ENCODE measurements at regions not wholly inside any gene's neighbourhood (a gene's known extent, or its start where the extent isn't known, plus 50 kb on each side); places are given as distances from the start of the nearest gene placed in this dataset.
"Not testable (repeated sequence)": the region's sequence is repeated elsewhere in the genome, so short reads cannot be mapped to it uniquely, and the experiment has no call there.

DNA sequence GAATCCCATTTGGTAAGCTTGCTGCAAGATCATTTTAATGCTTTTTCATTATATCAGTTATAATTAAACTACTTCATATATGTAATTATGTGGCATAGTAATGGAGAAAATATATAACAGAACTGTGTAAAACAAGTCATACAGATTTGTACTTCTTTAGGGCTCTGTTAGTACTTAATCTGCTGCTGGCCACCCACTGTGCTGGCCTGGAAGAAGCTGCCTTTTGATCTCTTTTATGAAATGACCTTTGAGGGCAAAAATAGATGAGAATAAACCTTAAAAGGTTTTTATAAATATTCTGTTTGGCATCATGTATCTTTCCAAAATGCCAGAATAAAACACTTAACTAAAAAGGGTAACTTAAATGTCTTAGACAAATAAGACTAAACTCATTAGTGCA lies 262.9 kb downstream of the ZIC1 start:
- no peak for DNase-seq

GRCh38 chr3:147672436-147672835 lies 263.3 kb downstream of the ZIC1 start:
- DNase-seq: no peak

GRCh38 chr3:147675761-147676160 lies 266.6 kb downstream of the ZIC1 start:
- no peak for DNase-seq

DNA sequence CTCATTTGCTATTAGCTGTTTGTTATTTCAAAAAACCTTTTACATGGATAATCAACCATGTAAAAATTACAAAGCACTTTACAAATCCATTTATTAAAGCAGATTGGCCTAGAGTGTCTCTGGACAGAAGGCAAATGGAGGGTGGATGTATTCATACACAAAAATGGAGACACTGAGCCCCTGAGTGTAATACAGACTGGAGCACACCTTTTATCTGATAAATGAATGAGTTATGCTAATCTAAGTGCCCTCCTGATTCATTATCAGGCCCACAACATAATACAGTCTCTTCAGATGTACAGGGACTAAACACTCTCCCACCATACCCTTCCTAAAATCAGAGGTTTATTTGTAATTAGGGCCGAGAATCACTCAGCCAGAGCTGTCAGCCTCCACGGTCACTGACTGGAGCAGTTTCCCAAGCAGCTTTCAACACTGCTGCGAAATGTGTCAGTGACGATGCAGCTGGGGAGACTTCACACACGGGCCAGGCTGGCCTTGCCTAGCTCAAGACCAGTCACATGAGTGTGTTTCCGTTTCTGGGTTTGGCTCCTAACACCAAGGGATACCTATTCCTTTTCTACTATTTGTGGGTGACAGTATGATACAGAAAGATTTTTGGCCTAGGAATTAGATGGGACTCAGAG lies 271.8 kb downstream of the ZIC1 start:
- no peak for DNase-seq

- DNase-seq: no peak
Measured at GRCh38 chr3:147688868-147689267, 279.7 kb downstream of the ZIC1 start.

DNA sequence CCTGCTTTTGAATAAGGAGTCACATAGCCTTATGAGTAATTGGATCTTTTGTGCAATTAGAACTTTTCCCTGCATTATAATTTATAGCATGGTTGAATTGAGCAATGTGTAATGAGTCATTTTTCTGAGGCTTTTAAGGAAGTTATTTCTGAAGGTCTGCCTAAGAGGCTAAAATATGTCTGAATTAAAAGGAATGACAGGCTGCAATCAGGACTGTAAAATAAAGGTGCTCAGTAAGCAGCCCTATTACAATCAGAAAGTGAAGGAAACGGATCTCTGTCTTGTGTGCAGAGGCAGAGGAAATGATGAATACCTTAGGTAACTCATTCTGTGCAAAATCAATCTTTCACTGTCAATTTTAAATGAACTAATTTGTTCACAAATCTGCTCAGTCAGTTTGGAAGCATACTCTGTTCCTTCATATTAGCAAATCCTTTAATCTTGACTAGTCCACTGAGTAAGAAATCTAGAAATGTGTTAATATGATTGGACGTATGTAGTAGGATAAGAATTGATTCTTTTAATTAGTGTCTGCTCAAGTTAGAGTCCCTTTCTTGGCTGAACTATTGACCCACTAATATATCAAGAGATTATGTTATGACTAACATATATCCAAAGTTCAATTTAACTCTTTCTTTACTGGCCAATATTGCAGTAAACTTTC lies 290.1 kb downstream of the ZIC1 start:
- DNase-seq: no peak

- DNase-seq: no peak
Measured at GRCh38 chr3:147701195-147701594, 292.0 kb downstream of the ZIC1 start.

GRCh38 chr3:147702509-147702908 lies 293.3 kb downstream of the ZIC1 start:
- DNase-seq: no peak

DNA sequence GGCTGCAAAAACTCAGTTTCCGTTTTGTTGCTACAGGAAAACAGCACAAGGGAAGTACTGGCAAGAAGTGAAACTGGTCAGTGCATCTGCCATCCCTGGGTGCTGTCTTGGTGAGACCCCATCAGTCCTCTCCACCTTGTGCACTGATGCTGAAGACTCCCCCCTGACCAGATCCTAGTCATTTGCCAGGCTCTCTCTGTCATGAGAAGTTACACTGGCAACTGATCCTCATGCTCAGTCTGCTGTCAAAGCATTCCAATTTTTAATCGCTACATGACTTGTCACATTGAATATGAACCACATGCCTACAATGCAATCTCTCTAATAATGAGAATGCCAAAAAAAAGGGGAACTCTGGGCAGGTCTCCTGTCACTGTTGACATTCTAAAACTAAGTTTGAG lies 296.5 kb downstream of the ZIC1 start:
- no peak for DNase-seq

DNA sequence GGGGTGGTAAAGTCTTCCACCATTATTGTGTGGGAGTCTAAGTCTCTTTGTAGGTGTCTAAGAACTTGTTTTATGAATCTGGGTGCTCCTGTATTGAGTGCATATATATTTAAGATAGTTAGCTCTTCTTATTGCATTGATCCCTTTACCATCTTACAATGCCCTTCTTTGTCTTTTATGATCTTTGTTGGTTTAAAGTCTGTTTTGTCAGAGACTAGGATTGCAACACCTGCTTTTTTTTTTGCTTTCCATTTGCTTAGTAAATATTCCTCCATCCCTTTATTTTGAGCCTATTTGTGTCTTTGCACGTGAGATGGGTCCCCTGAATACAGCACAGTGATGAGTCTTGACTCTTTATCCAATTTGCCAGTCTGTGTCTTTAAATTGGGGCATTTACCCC lies 301.6 kb downstream of the ZIC1 start:
- not testable (repeated sequence) for DNase-seq

DNA sequence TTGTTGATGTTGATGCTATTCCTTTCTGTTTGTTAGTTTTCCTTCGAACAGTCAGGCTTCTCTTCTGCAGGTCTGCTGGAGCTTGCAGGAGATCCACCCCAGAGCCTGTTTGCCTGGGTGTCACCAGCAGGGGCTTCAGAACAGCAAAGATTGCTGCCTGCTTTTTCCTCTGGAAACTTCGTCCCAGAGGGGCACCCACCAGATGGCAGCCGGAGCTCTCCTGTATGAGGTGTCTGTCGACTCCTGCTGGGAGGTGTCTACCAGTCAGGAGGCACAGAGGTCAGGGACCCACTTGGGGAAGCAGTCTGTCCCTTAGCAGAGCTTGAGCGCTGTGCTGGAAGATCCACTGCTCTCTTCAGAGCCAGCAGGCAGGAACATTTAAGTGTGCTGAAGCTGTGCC lies 303.2 kb downstream of the ZIC1 start:
- DNase-seq: no peak

DNA sequence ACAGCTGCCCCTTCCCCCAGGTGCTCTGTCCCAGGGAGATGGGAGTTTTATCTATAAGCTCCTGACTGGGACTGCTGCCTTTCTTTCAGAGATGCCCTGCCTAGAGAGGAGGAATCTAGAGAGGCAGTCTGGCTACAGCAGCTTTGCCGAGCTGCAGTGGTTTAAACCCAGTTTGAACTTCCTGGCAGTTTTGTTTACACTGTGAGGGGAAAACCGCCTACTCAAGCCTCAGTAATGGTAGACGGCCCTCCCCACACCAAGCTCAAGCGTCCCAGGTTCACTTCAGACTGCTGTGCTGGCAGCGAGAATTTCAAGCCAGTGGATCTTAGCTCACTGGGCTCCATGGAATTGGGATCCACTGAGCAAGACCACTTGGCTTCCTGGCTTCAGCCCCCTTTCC lies 303.6 kb downstream of the ZIC1 start:
- DNase-seq: not testable (repeated sequence)

- no peak for DNase-seq
Measured at GRCh38 chr3:147713234-147714133, 304.3 kb downstream of the ZIC1 start.

DNA sequence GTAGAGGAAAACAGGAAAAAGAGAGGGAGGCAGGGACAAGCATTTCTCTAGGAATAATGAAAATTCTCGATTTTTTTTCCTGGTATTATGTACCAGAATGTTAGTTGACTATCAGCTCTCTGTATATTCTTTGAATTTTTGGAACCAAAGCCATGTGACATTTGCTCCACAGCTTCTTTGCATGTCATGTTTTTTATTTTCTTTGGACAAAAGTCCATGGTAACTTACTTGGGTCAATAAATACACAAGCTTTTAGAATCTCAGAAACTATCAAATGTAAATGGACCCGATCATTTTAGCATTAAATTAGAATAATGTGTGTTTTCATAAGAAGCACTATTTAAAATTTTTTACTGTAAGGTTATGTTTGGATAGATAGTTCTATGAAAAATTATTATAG lies 320.5 kb downstream of the ZIC1 start:
- DNase-seq: peak; percentile 56

GRCh38 chr3:147730284-147730683 lies 321.1 kb downstream of the ZIC1 start:
- no peak for DNase-seq

- no peak for DNase-seq
Measured at GRCh38 chr3:147733217-147733616, 324.1 kb downstream of the ZIC1 start.

GRCh38 chr3:147735616-147736015 lies 326.5 kb downstream of the ZIC1 start:
- no peak for DNase-seq

GRCh38 chr3:147736226-147736625 lies 327.1 kb downstream of the ZIC1 start:
- no peak for DNase-seq

DNA sequence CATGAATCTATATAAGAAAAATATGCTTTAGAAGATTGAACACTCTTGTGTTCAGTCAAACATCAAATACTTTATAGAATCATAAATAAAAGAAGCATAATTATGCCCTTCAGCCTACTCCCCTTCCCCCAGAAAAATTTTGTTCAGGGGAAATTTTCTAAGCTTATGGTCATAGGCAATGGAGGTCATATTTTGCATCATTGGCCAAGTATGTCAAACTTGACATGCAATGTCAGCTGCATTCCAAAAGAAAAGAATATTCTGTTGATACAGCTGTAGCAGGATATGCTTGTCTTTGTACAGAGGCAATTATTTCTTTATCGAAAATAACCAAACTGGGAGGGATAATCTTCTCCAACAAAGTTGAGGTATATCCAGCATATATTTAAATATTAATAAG lies 328.2 kb downstream of the ZIC1 start:
- DNase-seq: no peak

DNA sequence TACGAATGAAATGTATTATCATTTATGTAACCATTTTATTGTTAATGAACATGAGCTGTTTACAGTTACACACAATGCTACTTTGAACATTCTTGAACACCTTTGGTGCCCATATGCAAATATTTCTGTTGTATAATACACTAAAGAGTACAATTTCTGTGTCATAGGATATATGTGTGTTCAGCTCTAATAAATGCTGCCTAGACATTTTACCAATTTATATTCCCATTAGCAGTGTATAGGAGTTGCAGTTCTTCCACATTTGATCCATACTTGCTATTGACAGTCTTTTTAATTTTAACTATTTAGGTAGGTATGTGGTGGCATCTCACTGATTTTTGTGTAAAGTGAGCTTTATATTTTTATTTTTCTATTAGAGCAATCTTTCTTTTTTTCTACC lies 331.8 kb downstream of the ZIC1 start:
- DNase-seq: no peak

DNA sequence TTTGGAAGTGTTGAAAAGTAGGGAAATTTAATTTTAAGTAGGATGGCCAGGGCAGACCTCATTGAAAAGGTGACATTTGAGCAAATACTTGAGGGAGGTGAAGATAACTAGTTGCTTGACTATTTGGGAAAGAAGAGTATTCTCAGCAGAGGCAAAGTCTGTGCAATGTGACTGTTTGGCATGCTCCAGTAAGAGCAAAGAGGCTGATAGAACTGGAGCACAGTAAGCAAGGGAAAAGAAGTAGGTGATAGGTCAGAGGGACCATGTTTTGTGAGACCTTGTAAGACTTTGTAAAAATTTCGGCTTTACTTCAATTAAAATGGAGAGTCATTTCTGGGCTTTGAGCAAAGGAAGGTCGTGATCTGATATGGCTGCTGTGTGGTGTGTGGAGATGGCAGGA lies 335.8 kb downstream of the ZIC1 start:
- no peak for DNase-seq

DNA sequence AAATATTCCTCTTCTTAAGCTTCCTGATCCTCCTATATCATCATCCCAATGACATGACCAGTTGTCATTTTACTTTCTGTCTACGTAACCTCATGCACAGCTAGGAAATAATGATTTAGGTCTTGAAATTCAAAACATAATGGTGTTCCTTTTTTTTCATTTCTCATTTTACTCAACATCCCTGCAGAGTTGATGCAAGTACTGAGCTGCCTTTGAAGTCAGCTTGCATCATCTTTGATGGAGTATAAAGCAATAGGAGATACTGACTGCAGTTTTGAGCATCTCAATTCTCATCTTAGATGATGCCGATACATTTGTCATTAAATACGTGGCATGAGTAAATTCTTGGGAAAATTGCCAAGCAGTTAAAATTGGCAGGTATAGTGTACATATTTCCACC lies 346.1 kb downstream of the ZIC1 start:
- DNase-seq: no peak

- DNase-seq: no peak
Measured at GRCh38 chr3:147756476-147756875, 347.3 kb downstream of the ZIC1 start.
